ENCODE measurements at regions not wholly inside any gene's neighbourhood (a gene's known extent, or its start where the extent isn't known, plus 50 kb on each side); places are given as distances from the start of the nearest gene placed in this dataset.

- TF ChIP-seq, protein P1, sequence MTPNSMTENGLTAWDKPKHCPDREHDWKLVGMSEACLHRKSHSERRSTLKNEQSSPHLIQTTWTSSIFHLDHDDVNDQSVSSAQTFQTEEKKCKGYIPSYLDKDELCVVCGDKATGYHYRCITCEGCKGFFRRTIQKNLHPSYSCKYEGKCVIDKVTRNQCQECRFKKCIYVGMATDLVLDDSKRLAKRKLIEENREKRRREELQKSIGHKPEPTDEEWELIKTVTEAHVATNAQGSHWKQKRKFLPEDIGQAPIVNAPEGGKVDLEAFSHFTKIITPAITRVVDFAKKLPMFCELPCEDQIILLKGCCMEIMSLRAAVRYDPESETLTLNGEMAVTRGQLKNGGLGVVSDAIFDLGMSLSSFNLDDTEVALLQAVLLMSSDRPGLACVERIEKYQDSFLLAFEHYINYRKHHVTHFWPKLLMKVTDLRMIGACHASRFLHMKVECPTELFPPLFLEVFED (CRISPR knock-in tag; conservative IDR thresholded peaks at IDR 0.05) = no peak
These were observed 136.5 kb upstream of the TSC22D2 start (continued) for GRCh38 chr3:150271591-150271960.

DNA sequence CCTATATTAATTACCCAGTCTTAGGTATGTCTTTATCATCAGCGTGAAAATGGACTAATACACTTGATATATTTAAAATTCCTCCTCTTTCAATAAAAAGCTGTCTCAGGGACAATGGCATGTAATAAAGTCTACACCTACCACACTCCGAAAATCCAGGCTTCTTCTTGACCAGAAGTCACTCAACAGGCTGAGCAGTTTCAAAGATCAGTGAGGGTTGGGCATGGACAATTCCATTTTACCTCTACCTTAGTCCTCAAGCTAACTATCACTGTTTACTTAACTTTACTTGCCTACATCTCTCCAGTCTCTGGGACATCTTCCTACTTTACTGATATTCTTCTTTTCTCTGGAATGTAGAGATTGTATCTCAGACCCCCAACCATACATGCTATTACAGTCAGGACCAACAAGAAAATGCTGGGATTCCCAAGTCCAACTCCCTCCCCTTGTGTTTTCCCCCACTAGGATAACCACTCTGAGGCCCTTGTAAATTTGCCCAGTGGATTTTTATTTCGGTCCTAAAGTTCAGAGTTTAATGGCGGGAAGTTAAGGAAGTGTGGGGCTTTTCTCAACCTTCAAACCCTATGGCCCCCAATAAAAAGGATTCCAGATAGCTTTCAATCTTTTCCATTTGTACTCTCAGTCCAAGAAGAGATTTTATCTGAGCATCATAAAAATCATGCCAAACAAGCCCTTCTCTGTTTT is 137.1 kb upstream of the TSC22D2 start:
- H3K4me1 ChIP-seq (replicated peaks in 1 of 2; ENCODE audit: control insufficient read depth in 2 of 2, insufficient read depth in 2 of 2, low read length in 2 of 2) = peaks cover 0 to 2% of the 10 kb centered on the region in 2 experiments; a peak in 1 of 5 replicates
- no peak for DNase-seq (ENCODE audit: extremely low read depth in 1 of 4, low spot score in 3 of 4)
- H3K36me3 ChIP-seq (ENCODE audit: control insufficient read depth, insufficient read depth, low read length) = no peaks in the 10 kb centered on the region
- in situ Hi-C loops (cut with MboI) = no loop called here
- H3K4me2 ChIP-seq (ENCODE audit: insufficient read depth, low read length) = no peak overlapping the region
- 19% methylated on average over 4 of the region's 4 CpGs for WGBS (ENCODE audit: insufficient coverage, low coverage, missing lambda C conversion rate)
- H3K9me3 ChIP-seq (replicated peaks; ENCODE audit: control insufficient read depth, insufficient read depth, low read depth, low read length) = no peaks in the 10 kb centered on the region
- ATAC-seq = no peak
- H3K9me1 ChIP-seq (ENCODE audit: control insufficient read depth, insufficient read depth, low read length) = no peaks in the 10 kb centered on the region
- no peak overlapping the region for H3K4me3 ChIP-seq
- CTCF ChIA-PET (ENCODE audit: low intra/inter-chr PET ratio) = no interaction called here
- no TSS peak for BruUV-seq (replicated peaks)
- H2AFZ ChIP-seq (ENCODE audit: low read depth, low read length) = no peak overlapping the region
- no peaks in the 10 kb centered on the region for H4K20me1 ChIP-seq (replicated peaks; ENCODE audit: control insufficient read depth, insufficient read depth, low read length)
- intact Hi-C loops (cut with micrococcal nuclease) = no loop called here
- no peak overlapping the region for H3K27ac ChIP-seq (ENCODE audit: extremely low read depth, low read depth, low read length)
- FAIRE-seq = no peak
- H3K79me2 ChIP-seq (ENCODE audit: control insufficient read depth, insufficient read depth, low read length) = no peaks in the 10 kb centered on the region
- POLR2A ChIA-PET = interaction anchor here (1.5 kb wide), 1 partner anchor 24 kb away, joined by 3 read pairs; no protein-coding TSS in a partner anchor
- H3K27me3 ChIP-seq (ENCODE audit: control insufficient read depth in 2 of 2, insufficient read depth in 2 of 2, low read length in 2 of 2) = no peaks in the 10 kb centered on the region
- H3K9ac ChIP-seq (ENCODE audit: insufficient read depth in 1 of 2, low read depth in 2 of 2, low read length in 2 of 2) = no peak overlapping the region
- TF ChIP-seq, protein P2, sequence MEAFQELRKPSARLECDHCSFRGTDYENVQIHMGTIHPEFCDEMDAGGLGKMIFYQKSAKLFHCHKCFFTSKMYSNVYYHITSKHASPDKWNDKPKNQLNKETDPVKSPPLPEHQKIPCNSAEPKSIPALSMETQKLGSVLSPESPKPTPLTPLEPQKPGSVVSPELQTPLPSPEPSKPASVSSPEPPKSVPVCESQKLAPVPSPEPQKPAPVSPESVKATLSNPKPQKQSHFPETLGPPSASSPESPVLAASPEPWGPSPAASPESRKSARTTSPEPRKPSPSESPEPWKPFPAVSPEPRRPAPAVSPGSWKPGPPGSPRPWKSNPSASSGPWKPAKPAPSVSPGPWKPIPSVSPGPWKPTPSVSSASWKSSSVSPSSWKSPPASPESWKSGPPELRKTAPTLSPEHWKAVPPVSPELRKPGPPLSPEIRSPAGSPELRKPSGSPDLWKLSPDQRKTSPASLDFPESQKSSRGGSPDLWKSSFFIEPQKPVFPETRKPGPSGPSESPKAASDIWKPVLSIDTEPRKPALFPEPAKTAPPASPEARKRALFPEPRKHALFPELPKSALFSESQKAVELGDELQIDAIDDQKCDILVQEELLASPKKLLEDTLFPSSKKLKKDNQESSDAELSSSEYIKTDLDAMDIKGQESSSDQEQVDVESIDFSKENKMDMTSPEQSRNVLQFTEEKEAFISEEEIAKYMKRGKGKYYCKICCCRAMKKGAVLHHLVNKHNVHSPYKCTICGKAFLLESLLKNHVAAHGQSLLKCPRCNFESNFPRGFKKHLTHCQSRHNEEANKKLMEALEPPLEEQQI (IDR thresholded peaks at IDR 0.05) = no peak
- TF ChIP-seq ZNF324 (CRISPR knock-in tag; IDR thresholded peaks at IDR 0.05) (no peak), MTA2 (IDR thresholded peaks at IDR 0.05; ENCODE audit: low read depth) (no peak), SAP30 (IDR thresholded peaks at IDR 0.05; ENCODE audit: borderline replicate concordance, insufficient read depth, low read depth, low read length, poor library complexity, severe bottlenecking) (no peak), HDAC8 (tag; IDR thresholded peaks at IDR 0.05) (no peak), TARDBP (IDR thresholded peaks at IDR 0.05) (no peak), MEIS2 (IDR thresholded peaks at IDR 0.05; ENCODE audit: partially characterized antibody) (no peak), ARID1B (IDR thresholded peaks at IDR 0.05) (no peak), SNRNP70 (optimal IDR thresholded peaks at IDR 0.05; ENCODE audit: low read depth, low read length) (no peak)
- TF ChIP-seq, protein P1 (CRISPR knock-in tag; conservative IDR thresholded peaks at IDR 0.05) = no peak
- TF ChIP-seq, protein P3, sequence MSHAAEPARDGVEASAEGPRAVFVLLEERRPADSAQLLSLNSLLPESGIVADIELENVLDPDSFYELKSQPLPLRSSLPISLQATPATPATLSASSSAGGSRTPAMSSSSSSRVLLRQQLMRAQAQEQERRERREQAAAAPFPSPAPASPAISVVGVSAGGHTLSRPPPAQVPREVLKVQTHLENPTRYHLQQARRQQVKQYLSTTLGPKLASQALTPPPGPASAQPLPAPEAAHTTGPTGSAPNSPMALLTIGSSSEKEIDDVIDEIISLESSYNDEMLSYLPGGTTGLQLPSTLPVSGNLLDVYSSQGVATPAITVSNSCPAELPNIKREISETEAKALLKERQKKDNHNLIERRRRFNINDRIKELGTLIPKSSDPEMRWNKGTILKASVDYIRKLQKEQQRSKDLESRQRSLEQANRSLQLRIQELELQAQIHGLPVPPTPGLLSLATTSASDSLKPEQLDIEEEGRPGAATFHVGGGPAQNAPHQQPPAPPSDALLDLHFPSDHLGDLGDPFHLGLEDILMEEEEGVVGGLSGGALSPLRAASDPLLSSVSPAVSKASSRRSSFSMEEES (CRISPR knock-in tag; IDR thresholded peaks at IDR 0.05) = no peak
- TF ChIP-seq, protein P4, sequence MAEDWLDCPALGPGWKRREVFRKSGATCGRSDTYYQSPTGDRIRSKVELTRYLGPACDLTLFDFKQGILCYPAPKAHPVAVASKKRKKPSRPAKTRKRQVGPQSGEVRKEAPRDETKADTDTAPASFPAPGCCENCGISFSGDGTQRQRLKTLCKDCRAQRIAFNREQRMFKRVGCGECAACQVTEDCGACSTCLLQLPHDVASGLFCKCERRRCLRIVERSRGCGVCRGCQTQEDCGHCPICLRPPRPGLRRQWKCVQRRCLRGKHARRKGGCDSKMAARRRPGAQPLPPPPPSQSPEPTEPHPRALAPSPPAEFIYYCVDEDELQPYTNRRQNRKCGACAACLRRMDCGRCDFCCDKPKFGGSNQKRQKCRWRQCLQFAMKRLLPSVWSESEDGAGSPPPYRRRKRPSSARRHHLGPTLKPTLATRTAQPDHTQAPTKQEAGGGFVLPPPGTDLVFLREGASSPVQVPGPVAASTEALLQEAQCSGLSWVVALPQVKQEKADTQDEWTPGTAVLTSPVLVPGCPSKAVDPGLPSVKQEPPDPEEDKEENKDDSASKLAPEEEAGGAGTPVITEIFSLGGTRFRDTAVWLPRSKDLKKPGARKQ (CRISPR knock-in tag; IDR thresholded peaks at IDR 0.05) = no peak
